Panc1 (cell line): ENCODE measurements at regions not wholly inside any gene's neighbourhood (a gene's known extent, or its start where the extent isn't known, plus 50 kb on each side); places are given as distances from the start of the nearest gene placed in this dataset.

ENCODE experiments used
- POLR2AphosphoS5 ChIP-seq: IDR thresholded peaks from 2 replicates; pipeline ENCODE4 v1.6.1; 2012; ENCODE audit warnings: mild to moderate bottlenecking, low read depth, low read length, moderate library complexity
- TCF7L2 ChIP-seq: IDR thresholded peaks from 2 replicates; pipeline ENCODE4 v1.6.1; 2011; ENCODE audit warnings: mild to moderate bottlenecking, low read depth, low read length, inconsistent platforms
- TF ChIP-seq, protein P1 (sequence below): fragments of 450-650 bp; IDR thresholded peaks from 2 replicates; pipeline ENCODE4 v1.5.1; 2017; ENCODE audit warnings: mild to moderate bottlenecking

DNA sequence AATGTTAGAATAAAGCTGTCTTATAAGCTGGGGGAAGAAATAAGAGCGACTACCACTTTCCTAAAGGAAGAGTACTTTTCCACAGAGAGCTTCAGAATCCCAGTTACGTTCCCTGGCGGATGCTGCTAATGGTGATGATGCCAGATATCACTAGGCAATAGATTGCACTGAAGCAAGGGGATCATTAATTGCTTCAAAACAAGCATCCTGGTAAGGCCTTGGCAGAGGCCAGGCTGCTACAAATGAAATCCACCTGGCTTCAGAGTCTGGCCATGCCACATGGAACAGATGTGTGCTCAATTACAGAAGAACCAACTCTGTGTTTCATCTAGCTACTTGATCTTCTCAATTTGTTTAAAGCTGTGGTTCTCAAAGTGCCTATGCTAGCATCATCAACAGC lies 129.2 kb upstream of the IL12A start:
- TF ChIP-seq TCF7L2, result no peak
- TF ChIP-seq, protein P1, sequence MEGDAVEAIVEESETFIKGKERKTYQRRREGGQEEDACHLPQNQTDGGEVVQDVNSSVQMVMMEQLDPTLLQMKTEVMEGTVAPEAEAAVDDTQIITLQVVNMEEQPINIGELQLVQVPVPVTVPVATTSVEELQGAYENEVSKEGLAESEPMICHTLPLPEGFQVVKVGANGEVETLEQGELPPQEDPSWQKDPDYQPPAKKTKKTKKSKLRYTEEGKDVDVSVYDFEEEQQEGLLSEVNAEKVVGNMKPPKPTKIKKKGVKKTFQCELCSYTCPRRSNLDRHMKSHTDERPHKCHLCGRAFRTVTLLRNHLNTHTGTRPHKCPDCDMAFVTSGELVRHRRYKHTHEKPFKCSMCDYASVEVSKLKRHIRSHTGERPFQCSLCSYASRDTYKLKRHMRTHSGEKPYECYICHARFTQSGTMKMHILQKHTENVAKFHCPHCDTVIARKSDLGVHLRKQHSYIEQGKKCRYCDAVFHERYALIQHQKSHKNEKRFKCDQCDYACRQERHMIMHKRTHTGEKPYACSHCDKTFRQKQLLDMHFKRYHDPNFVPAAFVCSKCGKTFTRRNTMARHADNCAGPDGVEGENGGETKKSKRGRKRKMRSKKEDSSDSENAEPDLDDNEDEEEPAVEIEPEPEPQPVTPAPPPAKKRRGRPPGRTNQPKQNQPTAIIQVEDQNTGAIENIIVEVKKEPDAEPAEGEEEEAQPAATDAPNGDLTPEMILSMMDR, result no peak
- TF ChIP-seq POLR2AphosphoS5, result no peak
